ENCODE measurements at regions not wholly inside any gene's neighbourhood (a gene's known extent, or its start where the extent isn't known, plus 50 kb on each side); places are given as distances from the start of the nearest gene placed in this dataset.

GRCh38 chr5:174288439-174288838, 242.9 kb downstream of the NSG2 start:
- DNase-seq (ENCODE audit: low spot score), result no peak

GRCh38 chr5:174291162-174291561, 245.7 kb downstream of the NSG2 start:
- no peak for DNase-seq (ENCODE audit: low spot score)

GRCh38 chr5:174292348-174292747, 246.8 kb downstream of the NSG2 start:
- DNase-seq (ENCODE audit: low spot score), result no peak

GRCh38 chr5:174293006-174293405, 247.5 kb downstream of the NSG2 start:
- no peak for DNase-seq (ENCODE audit: low spot score)

- DNase-seq (ENCODE audit: low spot score), result no peak
These were observed 248.0 kb downstream of the NSG2 start for GRCh38 chr5:174293481-174293880.

- DNase-seq (ENCODE audit: low spot score), result no peak
These were observed 249.6 kb downstream of the NSG2 start for GRCh38 chr5:174294891-174295620.

- no peak for DNase-seq (ENCODE audit: low spot score)
These were observed 250.4 kb downstream of the NSG2 start for GRCh38 chr5:174295702-174296436.

- DNase-seq (ENCODE audit: low spot score), result no peak
These were observed 254.8 kb downstream of the NSG2 start for GRCh38 chr5:174300118-174300940.

GRCh38 chr5:174300941-174301761, 255.6 kb downstream of the NSG2 start:
- no peak for DNase-seq (ENCODE audit: low spot score)

GRCh38 chr5:174301848-174302625, 256.5 kb downstream of the NSG2 start:
- no peak for DNase-seq (ENCODE audit: low spot score)

- DNase-seq (ENCODE audit: low spot score), result no peak
These were observed 257.5 kb downstream of the NSG2 start for GRCh38 chr5:174303035-174303434.

- no peak for DNase-seq (ENCODE audit: low spot score)
These were observed 258.0 kb downstream of the NSG2 start for GRCh38 chr5:174303437-174304045.

- DNase-seq (ENCODE audit: low spot score), result no peak
These were observed 259.8 kb downstream of the NSG2 start for GRCh38 chr5:174305241-174305681.

- DNase-seq (ENCODE audit: low spot score), result no peak
These were observed 261.0 kb downstream of the NSG2 start for GRCh38 chr5:174306345-174307030.

- DNase-seq (ENCODE audit: low spot score), result no peak
These were observed 261.5 kb downstream of the NSG2 start for GRCh38 chr5:174307031-174307408.

GRCh38 chr5:174307656-174308271, 262.3 kb downstream of the NSG2 start:
- no peak for DNase-seq (ENCODE audit: low spot score)

- DNase-seq (ENCODE audit: low spot score), result no peak
These were observed 263.8 kb downstream of the NSG2 start for GRCh38 chr5:174309131-174309795.

- no peak for DNase-seq (ENCODE audit: low spot score)
These were observed 264.7 kb downstream of the NSG2 start for GRCh38 chr5:174310243-174310642.

GRCh38 chr5:174310706-174311105, 265.2 kb downstream of the NSG2 start:
- no peak for DNase-seq (ENCODE audit: low spot score)

Data from kidney capillary endothelial cell (primary cell).